HepG2 (cell line): ENCODE measurements at regions not wholly inside any gene's neighbourhood (a gene's known extent, or its start where the extent isn't known, plus 50 kb on each side); places are given as distances from the start of the nearest gene placed in this dataset.

Experiments used
- AHDC1 ChIP-seq: sonication (generic); formaldehyde crosslinking; IDR thresholded peaks from 2 replicates; pipeline ENCODE4 v1.5.1; 2020; ENCODE audit warnings: mild to moderate bottlenecking, missing genetic modification reagents, borderline replicate concordance
- ATF2 ChIP-seq: sonication (generic); formaldehyde crosslinking; IDR thresholded peaks from 2 replicates; pipeline ENCODE4 v1.4.0; 2020; ENCODE audit warnings: missing genetic modification reagents
- CTCF ChIP-seq: sonication (generic); formaldehyde crosslinking; IDR thresholded peaks from 2 replicates; pipeline ENCODE4 v1.5.0; 2020; ENCODE audit warnings: mild to moderate bottlenecking, missing genetic modification reagents, moderate library complexity
- HCFC1 ChIP-seq: fragments of 150-350 bp; IDR thresholded peaks from 2 replicates; pipeline ENCODE4 v1.6.1; 2014; ENCODE audit warnings: low read depth, low read length
- POLR2A ChIP-seq, 2 experiments: IDR thresholded peaks; 2 replicates each; pipeline ENCODE4 v1.6.1; 2011; ENCODE audit warnings: low read depth in 2 of 2, low read length in 2 of 2, mild to moderate bottlenecking in 1 of 2, moderate library complexity in 1 of 2; ENCODE audit not compliant: insufficient read depth in 1 of 2
- ZFP41 ChIP-seq: sonication (generic); formaldehyde crosslinking; IDR thresholded peaks from 2 replicates; pipeline ENCODE4 v1.4.0; 2020; ENCODE audit warnings: mild to moderate bottlenecking, missing genetic modification reagents, borderline replicate concordance
- ZNF780A ChIP-seq: sonication (generic); formaldehyde crosslinking; IDR thresholded peaks from 2 replicates; pipeline ENCODE4 v1.8.0; 2022; ENCODE audit warnings: mild to moderate bottlenecking, missing genetic modification reagents, moderate library complexity

- TF ChIP-seq ZFP41 (CRISPR knock-in tag) (no peak), ATF2 (no peak), AHDC1 (no peak), HCFC1 (no peak), POLR2A (IDR thresholded peaks at IDR 0.05; ENCODE audit: insufficient read depth in 1 of 2, low read depth in 2 of 2, low read length in 2 of 2) (no peak), ZNF780A (CRISPR knock-in tag) (no peak), CTCF (CRISPR knock-in tag) (no peak)
These were observed 183.3 kb upstream of the TRIB2 start for GRCh38 chr2:12533337-12534005.
